ACC112 (cell line): ENCODE measurements at regions not wholly inside any gene's neighbourhood (a gene's known extent, or its start where the extent isn't known, plus 50 kb on each side); places are given as distances from the start of the nearest gene placed in this dataset.

Experiments used
- H2AFZ ChIP-seq: fragments of 200-600 bp; sonication (generic); one replicate; pipeline ENCODE4 v1.6.0; 2017; ENCODE audit warnings: antibody characterized with exemption, low read length; ENCODE audit not compliant: unreplicated experiment
- H3K27ac ChIP-seq: fragments of 200-600 bp; sonication (generic); 2 replicates; pipeline ENCODE4 v1.5.1; 2014; ENCODE audit warnings: low read depth, mild to moderate bottlenecking, antibody characterized with exemption, low read length, moderate library complexity
- H3K27me3 ChIP-seq: fragments of 200-600 bp; sonication (generic); 2 replicates; pipeline ENCODE4 v1.6.1; 2014; ENCODE audit warnings: mild to moderate bottlenecking, antibody characterized with exemption, low read length, moderate library complexity, mixed read lengths; ENCODE audit not compliant: insufficient read depth
- H3K36me3 ChIP-seq: fragments of 200-600 bp; sonication (generic); 2 replicates; pipeline ENCODE4 v1.6.1; 2016; ENCODE audit warnings: mild to moderate bottlenecking, antibody characterized with exemption, low read length, moderate library complexity, mixed read lengths; ENCODE audit not compliant: insufficient read depth
- H3K4me1 ChIP-seq: fragments of 200-600 bp; sonication (generic); one replicate; pipeline ENCODE4 v1.6.1; 2016; ENCODE audit warnings: low read length, mixed read lengths; ENCODE audit not compliant: insufficient read depth, unreplicated experiment, control insufficient read depth
- H3K4me3 ChIP-seq: fragments of 200-600 bp; sonication (generic); 2 replicates; pipeline ENCODE4 v1.5.1; 2014; ENCODE audit warnings: mild to moderate bottlenecking, low read depth, low read length
- H3K79me2 ChIP-seq: fragments of 200-600 bp; sonication (generic); one replicate; pipeline ENCODE4 v1.6.0; 2016; ENCODE audit warnings: low read length; ENCODE audit not compliant: control insufficient read depth, unreplicated experiment, insufficient read depth

GRCh38 chr2:53569957-53570727 is 197.5 kb upstream of the CHAC2 start:
- Histone ChIP-seq H3K4me3 (no peak overlapping the region), H3K27ac (no peak overlapping the region), H3K27me3 (0 out of 2 replicates have a peak, but pooled peaks cover 4% of the 10 kb centered on the region), H3K36me3 (no peaks in the 10 kb centered on the region), H2AFZ (no peak overlapping the region), H3K4me1 (no peaks in the 10 kb centered on the region), H3K79me2 (no peaks in the 10 kb centered on the region)

GRCh38 chr2:53568469-53568868 is 199.1 kb upstream of the CHAC2 start:
- H3K79me2 ChIP-seq = no peaks in the 10 kb centered on the region
- H2AFZ ChIP-seq = peak overlapping the region; percentile 75
- H3K4me3 ChIP-seq = peak overlapping the region; percentile 73
- H3K27me3 ChIP-seq = 0 out of 2 replicates have a peak, but pooled peaks cover 4% of the 10 kb centered on the region
- H3K36me3 ChIP-seq = no peaks in the 10 kb centered on the region
- no peak overlapping the region for H3K27ac ChIP-seq
- no peaks in the 10 kb centered on the region for H3K4me1 ChIP-seq

GRCh38 chr2:53567073-53567472 is 200.5 kb upstream of the CHAC2 start:
- Histone ChIP-seq H3K27ac (no peak overlapping the region), H3K36me3 (no peaks in the 10 kb centered on the region), H3K27me3 (0 out of 2 replicates have a peak, but pooled peaks cover 2% of the 10 kb centered on the region), H3K79me2 (no peaks in the 10 kb centered on the region), H2AFZ (no peak overlapping the region), H3K4me3 (no peak overlapping the region), H3K4me1 (no peaks in the 10 kb centered on the region)

GRCh38 chr2:53562407-53562806 is 205.2 kb upstream of the CHAC2 start:
- Histone ChIP-seq H3K27me3 (no peaks in the 10 kb centered on the region), H3K4me3 (no peak overlapping the region), H3K27ac (no peak overlapping the region), H3K79me2 (no peaks in the 10 kb centered on the region), H3K36me3 (no peaks in the 10 kb centered on the region), H2AFZ (no peak overlapping the region), H3K4me1 (no peaks in the 10 kb centered on the region)

GRCh38 chr2:53561155-53561554 is 206.4 kb upstream of the CHAC2 start:
- H3K4me3 ChIP-seq = no peak overlapping the region
- no peaks in the 10 kb centered on the region for H3K36me3 ChIP-seq
- no peaks in the 10 kb centered on the region for H3K4me1 ChIP-seq
- no peak overlapping the region for H3K27ac ChIP-seq
- no peaks in the 10 kb centered on the region for H3K79me2 ChIP-seq
- H2AFZ ChIP-seq = no peak overlapping the region
- no peaks in the 10 kb centered on the region for H3K27me3 ChIP-seq

GRCh38 chr2:53559302-53559966 is 208.2 kb upstream of the CHAC2 start:
- H3K27ac ChIP-seq = no peak overlapping the region
- H3K79me2 ChIP-seq = no peaks in the 10 kb centered on the region

GRCh38 chr2:53558867-53559266 is 208.7 kb upstream of the CHAC2 start:
- H3K27me3 ChIP-seq = no peaks in the 10 kb centered on the region
- H3K4me1 ChIP-seq = no peaks in the 10 kb centered on the region
- H3K79me2 ChIP-seq = no peaks in the 10 kb centered on the region
- no peak overlapping the region for H3K4me3 ChIP-seq
- H2AFZ ChIP-seq = no peak overlapping the region
- H3K36me3 ChIP-seq = no peaks in the 10 kb centered on the region
- H3K27ac ChIP-seq = no peak overlapping the region

More at GRCh38 chr2:53559302-53559966, 208.2 kb upstream of the CHAC2 start:
- H3K4me3 ChIP-seq = no peak overlapping the region
- no peaks in the 10 kb centered on the region for H3K36me3 ChIP-seq
- no peaks in the 10 kb centered on the region for H3K27me3 ChIP-seq
- H2AFZ ChIP-seq = no peak overlapping the region
- no peaks in the 10 kb centered on the region for H3K4me1 ChIP-seq

GRCh38 chr2:53549497-53549896 is 218.1 kb upstream of the CHAC2 start:
- Histone ChIP-seq H3K79me2 (no peaks in the 10 kb centered on the region), H3K4me3 (no peak overlapping the region), H3K27me3 (no peaks in the 10 kb centered on the region), H2AFZ (no peak overlapping the region), H3K4me1 (no peaks in the 10 kb centered on the region), H3K27ac (no peak overlapping the region), H3K36me3 (no peaks in the 10 kb centered on the region)

- H3K27me3 ChIP-seq = no peaks in the 10 kb centered on the region; the same call in 1 of the 2 replicates
- H3K79me2 ChIP-seq = no peaks in the 10 kb centered on the region
- H3K36me3 ChIP-seq = no peaks in the 10 kb centered on the region
- H3K27ac ChIP-seq = no peak overlapping the region
- no peaks in the 10 kb centered on the region for H3K4me1 ChIP-seq
- no peak overlapping the region for H2AFZ ChIP-seq
- H3K4me3 ChIP-seq = no peak overlapping the region
Measured at GRCh38 chr2:53545604-53546003, 222.0 kb upstream of the CHAC2 start.

GRCh38 chr2:53544871-53545558 is 222.6 kb upstream of the CHAC2 start:
- H3K36me3 ChIP-seq = no peaks in the 10 kb centered on the region
- H3K27ac ChIP-seq = no peak overlapping the region
- H3K79me2 ChIP-seq = no peaks in the 10 kb centered on the region
- H3K4me3 ChIP-seq = no peak overlapping the region
- no peak overlapping the region for H2AFZ ChIP-seq
- no peaks in the 10 kb centered on the region for H3K4me1 ChIP-seq
- no peaks in the 10 kb centered on the region; the same call in 1 of the 2 replicates for H3K27me3 ChIP-seq
